ENCODE measurements at regions not wholly inside any gene's neighbourhood (a gene's known extent, or its start where the extent isn't known, plus 50 kb on each side); places are given as distances from the start of the nearest gene placed in this dataset.

GRCh38 chr5:135645336-135646180 is 66.8 kb upstream of the CXCL14 start:
- H3K4me3 ChIP-seq = no peak overlapping the region
- no peaks in the 10 kb centered on the region for H3K4me1 ChIP-seq (replicated peaks in 1 of 2)
- 15 to 100% (median 87%) methylated on average over 2 to 6 of the region's 8 CpGs; no CpG with 5 or more reads in 1 of the 10 experiments for WGBS, 10 experiments
- in situ Hi-C loops (cut with MboI; ENCODE audit: low pct_unique_long_range_greater_than_20kb in 2 of 9, low sequenced_read_pairs in 9 of 9, unreplicated experiment in 9 of 9) = no loop called here
- no peak overlapping the region for H3K27ac ChIP-seq
- no peak for ATAC-seq (replicated peaks in 6 of 8)

DNA sequence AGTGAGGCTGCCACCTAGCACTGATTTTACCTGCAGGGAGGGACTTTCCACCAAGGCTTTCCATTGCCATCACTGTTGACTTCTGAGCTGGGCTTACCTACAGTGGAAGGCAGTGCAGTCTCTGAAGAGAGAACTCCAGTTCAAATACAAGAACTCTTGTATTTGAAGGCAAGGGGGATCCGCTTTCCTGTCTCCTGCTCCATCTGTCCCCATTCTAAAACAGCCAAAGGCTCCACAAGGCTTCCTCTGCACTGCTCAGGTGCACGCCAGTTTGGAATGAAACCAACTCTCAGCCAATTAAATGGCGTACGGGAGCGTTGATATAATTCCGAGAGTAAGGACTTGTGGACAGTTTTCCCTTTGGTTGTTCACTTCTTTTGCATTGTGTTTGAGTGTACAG is 66.0 kb upstream of the CXCL14 start:
- H3K4me3 ChIP-seq = no peak overlapping the region
- 40 to 96% (median 88%) methylated on average over 1 to 6 of the region's 6 CpGs; no CpG with 5 or more reads in 4 of the 10 experiments for WGBS, 10 experiments
- no peak overlapping the region for H3K27ac ChIP-seq
- no peaks in the 10 kb centered on the region for H3K4me1 ChIP-seq (replicated peaks in 1 of 2)
- no peak for ATAC-seq (replicated peaks in 6 of 8)
- in situ Hi-C loops (cut with MboI; ENCODE audit: low pct_unique_long_range_greater_than_20kb in 2 of 9, low sequenced_read_pairs in 9 of 9, unreplicated experiment in 9 of 9) = no loop called here

GRCh38 chr5:135643881-135644766 is 65.3 kb upstream of the CXCL14 start:
- no peak overlapping the region for H3K27ac ChIP-seq
- no peaks in the 10 kb centered on the region for H3K4me1 ChIP-seq (replicated peaks in 1 of 2)
- WGBS, 10 experiments = 39 to 100% (median 69%) methylated on average over 1 to 4 of the region's 4 CpGs; no CpG with 5 or more reads in 2 of the 10 experiments
- ATAC-seq (replicated peaks in 6 of 8) = no peak
- no peak overlapping the region for H3K4me3 ChIP-seq
- in situ Hi-C loops (cut with MboI; ENCODE audit: low pct_unique_long_range_greater_than_20kb in 2 of 9, low sequenced_read_pairs in 9 of 9, unreplicated experiment in 9 of 9) = no loop called here

DNA sequence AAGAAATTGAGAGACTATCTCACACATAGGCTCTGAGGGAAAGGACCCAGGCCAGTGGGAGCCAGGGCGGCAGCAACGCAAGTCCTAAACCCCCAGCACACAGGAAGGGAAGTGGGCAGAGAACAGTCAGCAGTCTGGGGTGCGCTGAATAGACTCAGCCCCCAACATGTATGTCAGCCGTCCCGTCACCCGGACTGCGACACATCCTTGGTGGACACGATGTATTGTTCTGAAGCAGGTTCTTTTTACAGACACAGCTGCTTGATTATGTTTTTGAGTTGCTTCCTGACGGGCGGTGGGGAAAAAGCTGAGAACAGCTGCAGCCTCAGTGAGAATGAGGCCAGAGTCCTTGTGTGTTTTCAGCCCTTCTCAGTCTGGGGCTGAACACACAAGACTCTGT is 64.1 kb upstream of the CXCL14 start:
- 37 to 100% (median 90%) methylated on average over 2 to 8 of the region's 10 CpGs; no CpG with 5 or more reads in 5 of the 10 experiments for WGBS, 10 experiments
- in situ Hi-C loops (cut with MboI; ENCODE audit: low pct_unique_long_range_greater_than_20kb in 2 of 9, low sequenced_read_pairs in 9 of 9, unreplicated experiment in 9 of 9) = no loop called here
- ATAC-seq (replicated peaks in 6 of 8) = no peak
- Histone ChIP-seq H3K4me1 (replicated peaks in 1 of 2) (no peaks in the 10 kb centered on the region), H3K4me3 (no peak overlapping the region), H3K27ac (no peak overlapping the region)

GRCh38 chr5:135642488-135642870 is 63.7 kb upstream of the CXCL14 start:
- WGBS, 10 experiments = 0 to 92% (median 20%) methylated on average over 1 to 3 of the region's 3 CpGs; no CpG with 5 or more reads in 3 of the 10 experiments
- Histone ChIP-seq H3K4me1 (replicated peaks in 1 of 2) (no peaks in the 10 kb centered on the region), H3K4me3 (no peak overlapping the region), H3K27ac (no peak overlapping the region)
- ATAC-seq (replicated peaks in 6 of 8) = no peak
- in situ Hi-C loops (cut with MboI; ENCODE audit: low pct_unique_long_range_greater_than_20kb in 2 of 9, low sequenced_read_pairs in 9 of 9, unreplicated experiment in 9 of 9) = no loop called here

DNA sequence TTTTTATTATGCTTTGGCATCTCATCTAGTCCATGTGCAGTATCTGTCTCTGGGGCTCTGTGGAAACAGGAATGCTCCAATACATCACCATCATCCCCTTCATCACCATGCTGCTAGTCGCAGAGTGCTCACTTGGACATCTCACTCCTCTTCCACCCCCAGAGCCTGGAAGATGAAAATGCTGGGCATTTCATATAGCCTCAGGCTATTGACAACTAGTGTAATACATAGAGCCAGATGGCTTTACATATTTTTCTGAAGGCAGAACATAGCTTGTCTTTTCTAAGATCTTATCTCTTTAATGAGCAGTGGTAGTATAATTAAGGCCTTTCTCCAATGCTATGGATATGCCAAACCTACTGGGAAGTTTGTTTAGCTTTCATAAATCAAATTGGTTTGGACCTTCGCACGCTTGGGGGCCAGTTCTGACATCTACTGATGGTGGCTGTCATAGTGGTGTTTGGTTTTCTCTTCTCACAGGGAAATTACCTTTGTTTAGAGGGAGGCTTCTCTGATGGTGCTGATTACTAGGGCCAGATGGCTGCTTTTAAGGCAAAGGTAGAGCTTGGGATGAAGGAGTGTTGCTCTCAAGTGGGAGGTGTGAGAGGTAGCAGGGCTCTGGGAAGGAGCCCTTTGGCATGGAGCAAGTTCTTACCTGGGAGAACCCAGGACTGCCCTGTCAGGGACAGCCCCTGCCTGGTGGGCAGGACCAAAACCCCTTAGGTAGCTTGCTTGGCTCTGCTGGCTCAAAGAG is 63.1 kb upstream of the CXCL14 start:
- H3K27ac ChIP-seq = no peak overlapping the region
- in situ Hi-C loops (cut with MboI; ENCODE audit: low pct_unique_long_range_greater_than_20kb in 2 of 9, low sequenced_read_pairs in 9 of 9, unreplicated experiment in 9 of 9) = no loop called here
- no peaks in the 10 kb centered on the region for H3K4me1 ChIP-seq (replicated peaks in 1 of 2)
- H3K4me3 ChIP-seq = no peak overlapping the region
- ATAC-seq (replicated peaks in 6 of 8) = peak in 2 of 8 experiments; percentile 33 to 90
- 0 to 100% (median 33%) methylated on average over 1 to 3 of the region's 3 CpGs; no CpG with 5 or more reads in 3 of the 10 experiments for WGBS, 10 experiments

GRCh38 chr5:135641319-135641718 is 62.5 kb upstream of the CXCL14 start:
- ATAC-seq (replicated peaks in 6 of 8) = peak in 1 of 8 experiments; percentile 67
- no peak overlapping the region for H3K27ac ChIP-seq
- in situ Hi-C loops (cut with MboI; ENCODE audit: low pct_unique_long_range_greater_than_20kb in 2 of 9, low sequenced_read_pairs in 9 of 9, unreplicated experiment in 9 of 9) = no loop called here
- H3K4me3 ChIP-seq = no peak overlapping the region
- H3K4me1 ChIP-seq (replicated peaks in 1 of 2) = peaks cover 0 to 3% of the 10 kb centered on the region in 2 donors
- WGBS, 10 experiments = 20 to 86% (median 83%) methylated on average over 1 of the region's 1 CpG; no CpG with 5 or more reads in 7 of the 10 experiments

DNA sequence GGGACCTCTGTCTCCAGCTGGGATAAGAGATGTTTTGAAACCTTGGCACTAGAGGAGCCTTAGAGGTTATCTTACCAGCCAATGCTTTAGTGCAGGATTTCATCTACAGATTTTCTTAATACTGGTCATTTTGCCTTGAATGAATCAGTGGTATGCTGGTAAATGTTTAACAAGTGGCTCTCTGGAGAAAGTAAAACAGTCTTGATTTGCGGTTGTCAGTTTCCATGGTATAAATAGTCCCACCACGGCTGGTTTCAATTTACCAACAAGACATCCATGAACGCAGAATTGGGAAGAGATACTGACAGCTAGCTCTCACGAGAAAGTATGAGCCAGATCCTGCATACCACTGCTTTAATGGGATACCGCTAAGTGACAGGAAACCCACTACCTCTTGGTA is 56.7 kb upstream of the CXCL14 start:
- 0 to 85% (median 17%) methylated on average over 1 to 5 of the region's 5 CpGs; no CpG with 5 or more reads in 3 of the 10 experiments for WGBS, 10 experiments
- Histone ChIP-seq H3K4me1 (replicated peaks in 1 of 2) (peaks cover 3 to 15% of the 10 kb centered on the region in 2 donors), H3K27ac (no peak overlapping the region), H3K4me3 (no peak overlapping the region)
- in situ Hi-C loops (cut with MboI; ENCODE audit: low pct_unique_long_range_greater_than_20kb in 2 of 9, low sequenced_read_pairs in 9 of 9, unreplicated experiment in 9 of 9) = no loop called here
- no peak for ATAC-seq (replicated peaks in 6 of 8)

DNA sequence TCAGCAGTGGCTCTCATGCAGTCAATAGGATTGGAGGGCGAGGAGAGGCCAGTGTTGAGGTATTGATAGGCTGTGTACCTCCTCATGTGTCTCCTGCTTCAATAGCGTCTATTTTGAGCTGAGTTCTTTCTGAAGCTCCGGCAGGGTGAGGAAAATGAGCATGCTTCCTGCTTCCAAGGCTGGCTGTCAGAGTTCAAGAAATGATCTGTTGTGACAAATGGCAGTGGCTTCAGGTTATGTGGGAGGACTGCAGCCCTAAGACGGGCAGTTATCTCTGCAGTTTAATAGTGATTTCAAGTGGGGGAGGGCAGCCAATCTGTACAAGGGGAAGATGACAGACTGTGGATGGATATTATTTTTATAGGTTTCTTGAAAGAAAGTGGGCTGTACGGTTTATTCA is 54.0 kb upstream of the CXCL14 start:
- ATAC-seq (replicated peaks in 6 of 8) = peak in 5 of 8 experiments; percentile 16 to 66 (median 64)
- H3K4me3 ChIP-seq = no peak overlapping the region
- peaks cover 3 to 15% of the 10 kb centered on the region in 2 donors for H3K4me1 ChIP-seq (replicated peaks in 1 of 2)
- H3K27ac ChIP-seq = no peak overlapping the region
- WGBS, 10 experiments = 40 to 100% (median 71%) methylated on average over 1 to 3 of the region's 5 CpGs; no CpG with 5 or more reads in 2 of the 10 experiments
- in situ Hi-C loops (cut with MboI; ENCODE audit: low pct_unique_long_range_greater_than_20kb in 2 of 9, low sequenced_read_pairs in 9 of 9, unreplicated experiment in 9 of 9) = no loop called here

GRCh38 chr5:135631391-135631790 is 52.6 kb upstream of the CXCL14 start:
- Histone ChIP-seq H3K27ac (no peak overlapping the region), H3K4me3 (no peak overlapping the region), H3K4me1 (replicated peaks in 1 of 2) (peaks cover 3 to 11% of the 10 kb centered on the region in 2 donors)
- in situ Hi-C loops (cut with MboI; ENCODE audit: low pct_unique_long_range_greater_than_20kb in 2 of 9, low sequenced_read_pairs in 9 of 9, unreplicated experiment in 9 of 9) = no loop called here
- no peak for ATAC-seq (replicated peaks in 6 of 8)
- 0 to 100% (median 42%) methylated on average over 1 to 3 of the region's 3 CpGs; no CpG with 5 or more reads in 2 of the 10 experiments for WGBS, 10 experiments

DNA sequence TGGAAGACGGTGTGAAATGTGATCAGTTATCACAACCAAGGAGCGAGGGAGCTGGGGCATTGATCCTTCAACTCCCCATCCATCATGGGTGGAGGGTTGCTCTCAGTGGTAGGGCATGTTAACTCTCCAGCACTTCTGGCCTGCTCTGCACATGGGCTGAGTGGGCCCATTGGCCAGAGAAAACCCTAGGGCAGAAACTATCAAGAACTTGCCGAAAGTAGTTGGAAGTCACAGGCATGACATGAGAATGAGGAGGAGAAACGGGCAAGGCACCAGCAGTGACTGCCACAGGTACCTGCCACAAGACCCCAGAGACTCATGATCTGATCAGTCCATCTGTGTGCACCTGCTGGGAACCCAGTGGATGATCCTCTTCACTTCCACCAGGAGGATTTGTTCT is 50.9 kb upstream of the CXCL14 start:
- Histone ChIP-seq H3K27ac (no peak overlapping the region), H3K4me3 (no peak overlapping the region), H3K4me1 (replicated peaks in 1 of 2) (peaks cover 3 to 11% of the 10 kb centered on the region in 2 donors)
- ATAC-seq (replicated peaks in 6 of 8) = no peak
- in situ Hi-C loops (cut with MboI; ENCODE audit: low pct_unique_long_range_greater_than_20kb in 2 of 9, low sequenced_read_pairs in 9 of 9, unreplicated experiment in 9 of 9) = no loop called here
- 40 to 83% (median 63%) methylated on average over 1 to 2 of the region's 4 CpGs; no CpG with 5 or more reads in 6 of the 10 experiments for WGBS, 10 experiments

DNA sequence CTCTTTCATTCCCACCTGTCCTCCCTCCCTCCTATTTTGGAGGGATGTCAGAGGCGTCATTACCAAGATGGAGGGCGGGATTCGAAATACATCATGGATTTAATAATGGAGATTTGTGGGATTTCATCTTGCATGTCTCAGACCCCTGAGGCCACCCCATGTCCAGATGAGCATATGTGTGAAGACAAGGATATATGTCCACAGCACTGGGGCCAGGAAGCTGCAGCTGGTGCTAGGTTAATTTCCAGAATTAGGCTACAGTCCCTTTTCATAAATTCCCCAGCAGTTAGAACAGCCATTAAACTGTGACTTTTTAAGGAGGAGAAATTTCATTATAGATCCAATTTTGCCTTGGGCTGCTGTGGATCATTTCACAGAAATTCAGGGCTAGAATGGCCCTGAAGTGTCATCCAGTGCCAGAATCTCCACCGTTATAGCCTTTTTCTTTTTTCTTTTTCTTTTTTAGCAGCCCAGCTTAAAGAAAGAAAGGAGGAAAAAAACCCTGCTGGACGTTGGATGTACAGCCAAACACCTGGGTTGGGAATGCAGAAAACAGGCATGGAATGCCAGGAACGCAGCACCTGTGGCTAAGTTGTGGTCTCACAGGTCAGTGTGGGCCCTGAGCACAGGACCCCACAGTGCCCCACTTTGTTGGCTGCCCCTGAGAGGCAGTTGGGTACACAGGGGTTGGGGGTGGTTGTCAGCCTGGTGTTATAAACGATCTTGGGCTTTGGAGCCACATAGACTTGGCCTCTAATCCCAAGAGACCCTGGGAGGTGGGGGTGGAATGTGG is 50.2 kb upstream of the CXCL14 start:
- 0 to 64% (median 55%) methylated on average over 1 to 6 of the region's 7 CpGs; no CpG with 5 or more reads in 2 of the 10 experiments for WGBS, 10 experiments
- no peak for ATAC-seq (replicated peaks in 6 of 8)
- Histone ChIP-seq H3K4me1 (replicated peaks in 1 of 2) (peaks cover 3 to 11% of the 10 kb centered on the region in 2 donors), H3K4me3 (no peak overlapping the region), H3K27ac (no peak overlapping the region)
- in situ Hi-C loops (cut with MboI; ENCODE audit: low pct_unique_long_range_greater_than_20kb in 2 of 9, low sequenced_read_pairs in 9 of 9, unreplicated experiment in 9 of 9) = no loop called here
